DMS53 (cell line): ENCODE measurements at regions not wholly inside any gene's neighbourhood (a gene's known extent, or its start where the extent isn't known, plus 50 kb on each side); places are given as distances from the start of the nearest gene placed in this dataset.

ENCODE experiments used
- DNase-seq: peaks from one replicate; lab custom pipeline; 2025; lab: John Stamatoyannopoulos, UW

GRCh38 chr10:124264271-124264670, 154.5 kb downstream of the OAT start:
- no peak for DNase-seq

- no peak for DNase-seq
These were observed 155.0 kb downstream of the OAT start for GRCh38 chr10:124263726-124264125.

- no peak for DNase-seq
These were observed 155.8 kb downstream of the OAT start for GRCh38 chr10:124262971-124263370.

- DNase-seq = no peak
These were observed 156.4 kb downstream of the OAT start for GRCh38 chr10:124262234-124262865.

- peak; percentile 29 for DNase-seq
These were observed 159.4 kb downstream of the OAT start for GRCh38 chr10:124259139-124259825.

- no peak for DNase-seq
These were observed 160.9 kb downstream of the OAT start for GRCh38 chr10:124257781-124258180.

- DNase-seq = no peak
These were observed 162.6 kb downstream of the OAT start for GRCh38 chr10:124256151-124256550.

- DNase-seq = no peak
These were observed 162.2 kb upstream of the CHST15 start for GRCh38 chr10:124255556-124255955.

GRCh38 chr10:124254490-124254889, 161.1 kb upstream of the CHST15 start:
- no peak for DNase-seq

- no peak for DNase-seq
These were observed 159.6 kb upstream of the CHST15 start for GRCh38 chr10:124253006-124253405.

GRCh38 chr10:124252097-124252715, 158.8 kb upstream of the CHST15 start:
- no peak for DNase-seq

GRCh38 chr10:124251317-124252065, 158.1 kb upstream of the CHST15 start:
- DNase-seq = no peak

- no peak for DNase-seq
These were observed 157.1 kb upstream of the CHST15 start for GRCh38 chr10:124250506-124250905.

GRCh38 chr10:124249812-124250432, 156.5 kb upstream of the CHST15 start:
- peak; percentile 13 for DNase-seq

- DNase-seq = no peak
These were observed 155.8 kb upstream of the CHST15 start for GRCh38 chr10:124249196-124249595.

GRCh38 chr10:124248056-124249045, 155.0 kb upstream of the CHST15 start:
- no peak for DNase-seq

GRCh38 chr10:124245806-124246440, 152.5 kb upstream of the CHST15 start:
- DNase-seq = no peak

GRCh38 chr10:124245191-124245590, 151.8 kb upstream of the CHST15 start:
- DNase-seq = no peak

- DNase-seq = no peak
These were observed 151.0 kb upstream of the CHST15 start for GRCh38 chr10:124244256-124244877.

GRCh38 chr10:124243702-124244121, 150.3 kb upstream of the CHST15 start:
- no peak for DNase-seq
